HCT116 (cell line): ENCODE measurements at regions not wholly inside any gene's neighbourhood (a gene's known extent, or its start where the extent isn't known, plus 50 kb on each side); places are given as distances from the start of the nearest gene placed in this dataset.

Source experiments
- ATAC-seq: fragments of 200-7000 bp; cut with Tn5 transposase; 2 replicates; pipeline ENCODE4 v1.9.1; 2020; ENCODE audit warnings: mild to moderate bottlenecking, moderate library complexity
- BruUV-seq: library from RNA; stranded (reverse); fragments of 400-500 nt; replicated peaks from 2 replicates; lab custom pipeline; 2021; lab: Mats Ljungman, UMichigan
- CTCF ChIA-PET: fragments of 300-600 bp; sonication (Branson Sonifier 250); formaldehyde crosslinking; loops from one replicate; lab custom pipeline; 2021; ENCODE audit warnings: antibody characterized with exemption; lab: Charles Lee
- POLR2A ChIA-PET: fragments of 300-600, 350-600 bp; sonication (Branson Sonifier 250); formaldehyde crosslinking; loops from one replicate; lab custom pipeline; 2021; ENCODE audit warnings: antibody characterized with exemption; lab: Charles Lee
- RAD21 ChIA-PET, 2 experiments: fragments of 300-600 bp; sonication (Branson Sonifier 250); formaldehyde crosslinking; loops; one replicate each; lab custom pipeline; 2023; ENCODE audit warnings: low total read pairs in 2 of 2; ENCODE audit not compliant: uncharacterized antibody in 2 of 2, unreplicated experiment in 2 of 2, low non-redundant PET in 1 of 2; lab: Charles Lee
- DNase-seq: peaks from one replicate; pipeline ENCODE4 v3.0.0-alpha.2; 2010; ENCODE audit warnings: low read depth, low spot score
- H2AFZ ChIP-seq: fragments of 200-600 bp; shearing (Covaris generic), sonication (generic); 2 replicates; pipeline ENCODE4 v1.6.1; 2017; ENCODE audit warnings: low read depth, mixed run types, mixed read lengths, antibody characterized with exemption, low read length; ENCODE audit not compliant: poor library complexity, severe bottlenecking
- H3K27ac ChIP-seq: 2 replicates; pipeline ENCODE4 v1.5.1; 2012; ENCODE audit warnings: low read depth, low read length
- H3K27me3 ChIP-seq: fragments of 200-600 bp; sonication (generic); 2 replicates; pipeline ENCODE4 v1.6.1; 2016; ENCODE audit warnings: mixed run types, low read length, mixed read lengths; ENCODE audit not compliant: insufficient read depth
- H3K36me3 ChIP-seq, 2 experiments: fragments of 200-500 bp in 1 of 2; fragments of 200-600 bp in 1 of 2; sonication (Bioruptor generic) in 1 of 2; sonication (generic) in 1 of 2; 2 replicates each; pipeline versions ENCODE4 v1.5.1 to v1.6.1; 2014 to 2016; ENCODE audit warnings: low read length in 2 of 2, inconsistent platforms in 1 of 2, mixed read lengths in 1 of 2, mixed run types in 1 of 2; ENCODE audit not compliant: insufficient read depth in 2 of 2, control insufficient read depth in 1 of 2
- H3K4me1 ChIP-seq, 2 experiments: fragments of 200-600 bp in 1 of 2; sonication (generic) in 1 of 2; 2 replicates each; pipeline versions ENCODE4 v1.5.1 to v1.6.1; 2012 to 2017; ENCODE audit warnings: low read length in 2 of 2, inconsistent platforms in 1 of 2, mild to moderate bottlenecking in 1 of 2, mixed read lengths in 1 of 2, mixed run types in 1 of 2, moderate library complexity in 1 of 2; ENCODE audit not compliant: insufficient read depth in 2 of 2, control insufficient read depth in 1 of 2
- H3K4me2 ChIP-seq: fragments of 200-600 bp; sonication (generic); 2 replicates; pipeline ENCODE4 v1.6.1; 2017; ENCODE audit warnings: mixed run types, low read length, mixed read lengths
- H3K4me3 ChIP-seq, 2 experiments: fragments of 200-600 bp in 1 of 2; sonication (generic) in 1 of 2; replicated peaks in 1 of 2; 2 replicates each; pipeline ENCODE4 v1.5.1; 2011 to 2016; ENCODE audit warnings: low read length in 2 of 2, control low read depth in 1 of 2, low read depth in 1 of 2, mild to moderate bottlenecking in 1 of 2, mixed read lengths in 1 of 2, mixed run types in 1 of 2
- H3K79me2 ChIP-seq: fragments of 200-600 bp; sonication (generic); 2 replicates; pipeline ENCODE4 v1.6.1; 2017; ENCODE audit warnings: mild to moderate bottlenecking, mixed run types, low read length, moderate library complexity, mixed read lengths; ENCODE audit not compliant: insufficient read depth
- H3K9ac ChIP-seq: fragments of 200-600 bp; sonication (generic); 2 replicates; pipeline ENCODE4 v1.6.1; 2016; ENCODE audit warnings: low read length, mixed read lengths
- H3K9me2 ChIP-seq: fragments of 200-600 bp; sonication (generic), shearing (Covaris generic); 2 replicates; pipeline ENCODE4 v1.6.1; 2017; ENCODE audit warnings: mixed run types, mild to moderate bottlenecking, moderate library complexity; ENCODE audit not compliant: insufficient read depth
- H3K9me3 ChIP-seq, 2 experiments: fragments of 200-500 bp in 1 of 2; fragments of 200-600 bp in 1 of 2; sonication (Bioruptor generic) in 1 of 2; sonication (generic) in 1 of 2; 2 replicates each; pipeline ENCODE4 v1.6.1; 2014 to 2017; ENCODE audit warnings: low read length in 2 of 2, mixed read lengths in 2 of 2, inconsistent platforms in 1 of 2, low read depth in 1 of 2, mild to moderate bottlenecking in 1 of 2, mixed run types in 1 of 2, moderate library complexity in 1 of 2; ENCODE audit not compliant: control insufficient read depth in 1 of 2, insufficient read depth in 1 of 2
- H4K20me1 ChIP-seq: fragments of 200-600 bp; sonication (generic), shearing (Covaris generic); 2 replicates; pipeline ENCODE4 v1.6.1; 2017; ENCODE audit warnings: mixed run types, mild to moderate bottlenecking, moderate library complexity; ENCODE audit not compliant: insufficient read depth
- CBX3 ChIP-seq: IDR thresholded peaks from 2 replicates; pipeline ENCODE4 v1.6.1; 2012; ENCODE audit warnings: low read depth
- CEBPB ChIP-seq: IDR thresholded peaks from 2 replicates; pipeline ENCODE4 v1.6.1; 2012; ENCODE audit warnings: low read depth
- EGR1 ChIP-seq: IDR thresholded peaks from 2 replicates; pipeline ENCODE4 v1.6.1; 2012; ENCODE audit warnings: low read depth
- ELF1 ChIP-seq: IDR thresholded peaks from 2 replicates; pipeline ENCODE4 v1.6.1; 2012; ENCODE audit warnings: low read depth, borderline replicate concordance
- EZH2 ChIP-seq: fragments of 200-600 bp; sonication (generic); IDR thresholded peaks from 2 replicates; pipeline ENCODE4 v1.6.1; 2017; ENCODE audit warnings: antibody characterized with exemption, mixed run types
- EZH2phosphoT487 ChIP-seq: fragments of 200-600 bp; IDR thresholded peaks from 2 replicates; pipeline ENCODE4 v1.6.1; 2018; ENCODE audit warnings: antibody characterized with exemption, borderline replicate concordance
- POLR2A ChIP-seq: IDR thresholded peaks from 2 replicates; pipeline ENCODE4 v1.7.0; 2011; ENCODE audit warnings: borderline replicate concordance; ENCODE audit not compliant: insufficient read depth, insufficient read length; ENCODE audit errors: extremely low read depth
- POLR2AphosphoS5 ChIP-seq: IDR thresholded peaks from 2 replicates; pipeline ENCODE4 v1.6.1; 2011; ENCODE audit warnings: mild to moderate bottlenecking, low read depth, low read length, moderate library complexity
- RAD21 ChIP-seq: IDR thresholded peaks from 2 replicates; pipeline ENCODE4 v1.6.1; 2012; ENCODE audit warnings: low read depth, mild to moderate bottlenecking
- SIN3A ChIP-seq: IDR thresholded peaks from 2 replicates; pipeline ENCODE4 v1.6.1; 2012; ENCODE audit warnings: low read depth
- SRF ChIP-seq: IDR thresholded peaks from 2 replicates; pipeline ENCODE4 v1.6.1; 2012; ENCODE audit warnings: low read depth
- YY1 ChIP-seq: IDR thresholded peaks from 2 replicates; pipeline ENCODE4 v1.6.1; 2011; ENCODE audit warnings: low read length, low read depth, moderate library complexity, mild to moderate bottlenecking; ENCODE audit not compliant: insufficient replicate concordance; ENCODE audit errors: extremely low read depth
- ZFX ChIP-seq: fragments of 450-650 bp; IDR thresholded peaks from 2 replicates; pipeline ENCODE4 v1.6.1; 2017
- ZNF274 ChIP-seq: fragments of 200-500 bp; sonication (Bioruptor generic); IDR thresholded peaks from 2 replicates; pipeline ENCODE4 v1.6.1; 2014; ENCODE audit warnings: mild to moderate bottlenecking, low read depth, low read length, inconsistent platforms
- intact Hi-C: fragments of 100-400 bp; cut with micrococcal nuclease; formaldehyde crosslinking; loops from 2 replicates; pipeline ENCODE4 v1.10.0; 2022
- TF ChIP-seq, protein P1 (sequence below): IDR thresholded peaks from 2 replicates; pipeline ENCODE4 v1.6.1; 2012
- TF ChIP-seq, protein P2 (sequence below): IDR thresholded peaks from 2 replicates; pipeline ENCODE4 v1.6.1; 2011; ENCODE audit warnings: mild to moderate bottlenecking, low read length, moderate library complexity; ENCODE audit not compliant: insufficient replicate concordance; ENCODE audit errors: extremely low read depth
- TF ChIP-seq, protein P3 (sequence below): IDR thresholded peaks from 2 replicates; pipeline ENCODE4 v1.6.1; 2012
- TF ChIP-seq, protein P4 (sequence below), 3 experiments: fragments of 200-600 bp in 1 of 3; sonication (generic) in 1 of 3; IDR thresholded peaks in 2 of 3; conservative IDR thresholded peaks in 1 of 3; 2 replicates each; pipeline ENCODE4 v1.5.1; 2012 to 2017; ENCODE audit warnings: low read depth in 2 of 3, low read length in 2 of 3, antibody characterized with exemption in 1 of 3, borderline replicate concordance in 1 of 3, control low read depth in 1 of 3, mild to moderate bottlenecking in 1 of 3, mixed read lengths in 1 of 3, mixed run types in 1 of 3, moderate library complexity in 1 of 3; ENCODE audit not compliant: insufficient read depth in 1 of 3

DNA sequence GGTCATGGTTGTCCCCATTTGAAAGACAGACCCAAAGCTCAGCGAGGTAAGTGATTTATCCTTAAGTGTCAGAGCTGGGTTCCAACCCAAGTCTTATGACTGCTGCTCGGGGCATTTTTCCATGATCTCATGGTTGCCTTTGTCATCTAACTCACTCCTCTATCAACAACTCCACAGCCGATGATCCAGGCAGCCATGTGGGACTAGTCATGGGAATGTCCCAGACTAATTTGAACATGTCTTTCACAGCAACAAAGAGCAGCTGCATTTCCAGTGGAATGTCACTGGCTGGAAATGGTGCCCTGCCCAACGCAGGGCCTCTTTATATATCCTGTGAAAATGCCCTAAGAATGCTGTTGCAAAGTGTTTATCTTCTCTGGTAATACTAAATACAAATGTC, 284.8 kb upstream of the PPARGC1A start:
- no peak overlapping the region for H3K4me3 ChIP-seq
- no peaks in the 10 kb centered on the region for H3K79me2 ChIP-seq
- no peaks in the 10 kb centered on the region for H3K27me3 ChIP-seq
- no peak overlapping the region for H3K4me2 ChIP-seq
- DNase-seq (no peak), ATAC-seq (no peak)
- ChIA-PET POLR2A (no interaction called here), RAD21 (interaction anchor here in 1 of 2 experiments (0.6 kb wide), 1 partner anchor 52 kb away, joined by 3 read pairs; no protein-coding TSS in a partner anchor), CTCF (no interaction called here)
- no peaks in the 10 kb centered on the region; the same call in 1 of the 2 replicates for H4K20me1 ChIP-seq
- no peaks in the 10 kb centered on the region for H3K36me3 ChIP-seq
- no peaks in the 10 kb centered on the region for H3K9me3 ChIP-seq
- H3K9ac ChIP-seq, result no peak overlapping the region
- TF ChIP-seq, protein P1, sequence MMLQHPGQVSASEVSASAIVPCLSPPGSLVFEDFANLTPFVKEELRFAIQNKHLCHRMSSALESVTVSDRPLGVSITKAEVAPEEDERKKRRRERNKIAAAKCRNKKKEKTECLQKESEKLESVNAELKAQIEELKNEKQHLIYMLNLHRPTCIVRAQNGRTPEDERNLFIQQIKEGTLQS, result no peak
- TF ChIP-seq YY1, result no peak
- no peaks in the 10 kb centered on the region for H3K4me1 ChIP-seq
- H2AFZ ChIP-seq, result no peak overlapping the region
- no peaks in the 10 kb centered on the region for H3K9me2 ChIP-seq
- intact Hi-C loops, result no loop called here
- H3K27ac ChIP-seq, result no peak overlapping the region
- BruUV-seq, result no TSS peak

DNA sequence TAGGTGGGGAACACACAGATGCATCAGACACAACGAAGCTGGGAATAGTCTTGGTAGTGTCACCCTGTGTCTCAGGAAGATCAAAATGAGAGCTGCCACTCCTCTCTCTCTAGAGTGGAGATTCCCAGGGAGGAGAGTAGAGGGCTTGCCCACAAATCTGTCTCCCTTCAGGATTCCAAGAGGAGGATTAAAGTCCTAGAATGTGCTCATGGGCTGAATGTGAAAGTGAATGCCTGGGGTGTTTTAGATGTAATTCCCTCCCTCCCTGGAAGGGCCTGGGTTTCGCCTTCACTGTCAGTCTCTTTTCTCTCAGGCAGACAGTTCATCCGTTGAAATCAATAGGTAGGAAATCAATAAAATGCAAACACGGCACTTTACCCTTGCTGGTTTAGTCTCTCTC, 282.6 kb upstream of the PPARGC1A start:
- CTCF ChIA-PET, result no interaction called here
- Histone ChIP-seq H2AFZ (no peak overlapping the region), H3K4me2 (no peak overlapping the region), H3K27ac (no peak overlapping the region), H3K36me3 (no peaks in the 10 kb centered on the region), H3K79me2 (no peaks in the 10 kb centered on the region), H3K4me1 (no peaks in the 10 kb centered on the region), H3K27me3 (no peaks in the 10 kb centered on the region), H3K4me3 (no peak overlapping the region), H3K9me3 (no peaks in the 10 kb centered on the region), H3K9me2 (no peaks in the 10 kb centered on the region), H4K20me1 (no peaks in the 10 kb centered on the region), H3K9ac (no peak overlapping the region)
- ATAC-seq, result no peak
- DNase-seq, result no peak
- POLR2A ChIA-PET, result no interaction called here
- RAD21 ChIA-PET, result no interaction called here
- no TSS peak for BruUV-seq
- intact Hi-C loops, result no loop called here
- TF ChIP-seq EZH2phosphoT487, result no peak
- TF ChIP-seq, protein P2, sequence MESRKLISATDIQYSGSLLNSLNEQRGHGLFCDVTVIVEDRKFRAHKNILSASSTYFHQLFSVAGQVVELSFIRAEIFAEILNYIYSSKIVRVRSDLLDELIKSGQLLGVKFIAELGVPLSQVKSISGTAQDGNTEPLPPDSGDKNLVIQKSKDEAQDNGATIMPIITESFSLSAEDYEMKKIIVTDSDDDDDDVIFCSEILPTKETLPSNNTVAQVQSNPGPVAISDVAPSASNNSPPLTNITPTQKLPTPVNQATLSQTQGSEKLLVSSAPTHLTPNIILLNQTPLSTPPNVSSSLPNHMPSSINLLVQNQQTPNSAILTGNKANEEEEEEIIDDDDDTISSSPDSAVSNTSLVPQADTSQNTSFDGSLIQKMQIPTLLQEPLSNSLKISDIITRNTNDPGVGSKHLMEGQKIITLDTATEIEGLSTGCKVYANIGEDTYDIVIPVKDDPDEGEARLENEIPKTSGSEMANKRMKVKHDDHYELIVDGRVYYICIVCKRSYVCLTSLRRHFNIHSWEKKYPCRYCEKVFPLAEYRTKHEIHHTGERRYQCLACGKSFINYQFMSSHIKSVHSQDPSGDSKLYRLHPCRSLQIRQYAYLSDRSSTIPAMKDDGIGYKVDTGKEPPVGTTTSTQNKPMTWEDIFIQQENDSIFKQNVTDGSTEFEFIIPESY, result no peak
- TF ChIP-seq, protein P3, sequence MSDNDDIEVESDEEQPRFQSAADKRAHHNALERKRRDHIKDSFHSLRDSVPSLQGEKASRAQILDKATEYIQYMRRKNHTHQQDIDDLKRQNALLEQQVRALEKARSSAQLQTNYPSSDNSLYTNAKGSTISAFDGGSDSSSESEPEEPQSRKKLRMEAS, result no peak
- no peak for TF ChIP-seq ZNF274
- TF ChIP-seq POLR2A, result no peak
- no peak for TF ChIP-seq SIN3A
- no peak for TF ChIP-seq ZFX
- no peak for TF ChIP-seq SRF
- TF ChIP-seq POLR2AphosphoS5, result no peak
- TF ChIP-seq YY1, result no peak
- TF ChIP-seq EZH2, result no peak
- TF ChIP-seq CEBPB, result no peak
- TF ChIP-seq RAD21, result no peak
- TF ChIP-seq EGR1, result no peak
- no peak for TF ChIP-seq ELF1
- TF ChIP-seq, protein P1, result no peak
- TF ChIP-seq, protein P4, sequence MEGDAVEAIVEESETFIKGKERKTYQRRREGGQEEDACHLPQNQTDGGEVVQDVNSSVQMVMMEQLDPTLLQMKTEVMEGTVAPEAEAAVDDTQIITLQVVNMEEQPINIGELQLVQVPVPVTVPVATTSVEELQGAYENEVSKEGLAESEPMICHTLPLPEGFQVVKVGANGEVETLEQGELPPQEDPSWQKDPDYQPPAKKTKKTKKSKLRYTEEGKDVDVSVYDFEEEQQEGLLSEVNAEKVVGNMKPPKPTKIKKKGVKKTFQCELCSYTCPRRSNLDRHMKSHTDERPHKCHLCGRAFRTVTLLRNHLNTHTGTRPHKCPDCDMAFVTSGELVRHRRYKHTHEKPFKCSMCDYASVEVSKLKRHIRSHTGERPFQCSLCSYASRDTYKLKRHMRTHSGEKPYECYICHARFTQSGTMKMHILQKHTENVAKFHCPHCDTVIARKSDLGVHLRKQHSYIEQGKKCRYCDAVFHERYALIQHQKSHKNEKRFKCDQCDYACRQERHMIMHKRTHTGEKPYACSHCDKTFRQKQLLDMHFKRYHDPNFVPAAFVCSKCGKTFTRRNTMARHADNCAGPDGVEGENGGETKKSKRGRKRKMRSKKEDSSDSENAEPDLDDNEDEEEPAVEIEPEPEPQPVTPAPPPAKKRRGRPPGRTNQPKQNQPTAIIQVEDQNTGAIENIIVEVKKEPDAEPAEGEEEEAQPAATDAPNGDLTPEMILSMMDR (IDR thresholded peaks at IDR 0.05 in 2 of 3, conservative IDR thresholded peaks at IDR 0.05 in 1 of 3; ENCODE audit: borderline replicate concordance in 1 of 3, insufficient read depth in 1 of 3, low read depth in 2 of 3, low read length in 2 of 3), result no peak
- no peak for TF ChIP-seq CBX3
